ENCODE measurements at regions not wholly inside any gene's neighbourhood (a gene's known extent, or its start where the extent isn't known, plus 50 kb on each side); places are given as distances from the start of the nearest gene placed in this dataset.

DNA sequence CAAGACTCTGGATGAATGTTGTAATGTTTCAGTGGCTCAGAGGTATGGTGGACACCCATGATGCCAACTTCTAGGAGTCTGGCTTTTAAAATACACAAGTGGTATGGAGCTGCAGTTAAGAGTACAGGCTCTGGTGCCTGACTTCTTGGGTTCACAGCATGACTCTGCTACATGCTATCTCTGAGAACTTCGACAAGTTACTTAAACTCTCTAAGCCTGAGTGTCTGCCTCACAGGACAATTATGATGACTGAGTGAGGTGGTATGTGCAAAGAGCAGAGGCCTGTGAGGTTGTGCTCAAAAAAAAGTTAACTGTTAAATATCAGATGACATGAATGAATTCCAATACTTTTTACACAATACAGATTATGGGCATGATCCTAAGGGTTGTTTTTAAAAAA lies 90.9 kb upstream of the SRD5A3 start:
- H3K27ac ChIP-seq: no peak overlapping the region
- no peak overlapping the region for H3K4me3 ChIP-seq (replicated peaks in 1 of 3)
- H3K27me3 ChIP-seq: no peaks in the 10 kb centered on the region
- WGBS, 2 donors: 45 to 48% methylated on average over 1 of the region's 1 CpG
- DNase-seq: no peak
- TF ChIP-seq POLR2A (IDR thresholded peaks at IDR 0.05): no peak
- TF ChIP-seq, protein P1, sequence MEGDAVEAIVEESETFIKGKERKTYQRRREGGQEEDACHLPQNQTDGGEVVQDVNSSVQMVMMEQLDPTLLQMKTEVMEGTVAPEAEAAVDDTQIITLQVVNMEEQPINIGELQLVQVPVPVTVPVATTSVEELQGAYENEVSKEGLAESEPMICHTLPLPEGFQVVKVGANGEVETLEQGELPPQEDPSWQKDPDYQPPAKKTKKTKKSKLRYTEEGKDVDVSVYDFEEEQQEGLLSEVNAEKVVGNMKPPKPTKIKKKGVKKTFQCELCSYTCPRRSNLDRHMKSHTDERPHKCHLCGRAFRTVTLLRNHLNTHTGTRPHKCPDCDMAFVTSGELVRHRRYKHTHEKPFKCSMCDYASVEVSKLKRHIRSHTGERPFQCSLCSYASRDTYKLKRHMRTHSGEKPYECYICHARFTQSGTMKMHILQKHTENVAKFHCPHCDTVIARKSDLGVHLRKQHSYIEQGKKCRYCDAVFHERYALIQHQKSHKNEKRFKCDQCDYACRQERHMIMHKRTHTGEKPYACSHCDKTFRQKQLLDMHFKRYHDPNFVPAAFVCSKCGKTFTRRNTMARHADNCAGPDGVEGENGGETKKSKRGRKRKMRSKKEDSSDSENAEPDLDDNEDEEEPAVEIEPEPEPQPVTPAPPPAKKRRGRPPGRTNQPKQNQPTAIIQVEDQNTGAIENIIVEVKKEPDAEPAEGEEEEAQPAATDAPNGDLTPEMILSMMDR (IDR thresholded peaks at IDR 0.05): no peak
- intact Hi-C loops (cut with DNase I): no loop called here
- no peaks in the 10 kb centered on the region for H3K36me3 ChIP-seq
- no peaks in the 10 kb centered on the region for H3K9me3 ChIP-seq
- no peaks in the 10 kb centered on the region for H3K4me1 ChIP-seq

DNA sequence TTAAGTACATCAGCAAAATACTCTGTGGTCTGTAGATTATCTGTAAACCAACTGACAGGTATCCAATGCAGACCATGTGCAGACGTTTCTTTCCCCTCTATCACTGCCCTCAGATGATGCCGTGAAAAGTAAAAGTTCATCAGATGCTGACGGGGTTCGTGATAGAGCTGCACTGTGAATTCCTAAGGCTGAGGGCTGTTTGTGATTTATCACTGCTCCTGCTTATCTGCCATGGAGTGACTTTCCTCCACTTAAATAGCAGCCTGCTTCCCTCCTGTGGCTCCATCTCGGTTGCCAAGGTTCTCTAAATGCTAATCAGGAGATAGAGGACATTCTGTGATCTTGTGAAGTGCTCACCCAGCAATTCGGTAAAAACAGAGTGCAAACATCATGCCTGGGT lies 89.3 kb upstream of the SRD5A3 start:
- DNase-seq: no peak
- H3K27me3 ChIP-seq: no peaks in the 10 kb centered on the region
- H3K4me1 ChIP-seq: no peaks in the 10 kb centered on the region
- no peak overlapping the region for H3K4me3 ChIP-seq (replicated peaks in 1 of 3)
- intact Hi-C loops (cut with DNase I): no loop called here
- no peaks in the 10 kb centered on the region for H3K9me3 ChIP-seq
- WGBS, 2 donors: 38% methylated on average over 6 of the region's 6 CpGs
- TF ChIP-seq POLR2A (IDR thresholded peaks at IDR 0.05): no peak
- TF ChIP-seq, protein P1 (IDR thresholded peaks at IDR 0.05): no peak
- H3K27ac ChIP-seq: no peak overlapping the region
- no peaks in the 10 kb centered on the region for H3K36me3 ChIP-seq

DNA sequence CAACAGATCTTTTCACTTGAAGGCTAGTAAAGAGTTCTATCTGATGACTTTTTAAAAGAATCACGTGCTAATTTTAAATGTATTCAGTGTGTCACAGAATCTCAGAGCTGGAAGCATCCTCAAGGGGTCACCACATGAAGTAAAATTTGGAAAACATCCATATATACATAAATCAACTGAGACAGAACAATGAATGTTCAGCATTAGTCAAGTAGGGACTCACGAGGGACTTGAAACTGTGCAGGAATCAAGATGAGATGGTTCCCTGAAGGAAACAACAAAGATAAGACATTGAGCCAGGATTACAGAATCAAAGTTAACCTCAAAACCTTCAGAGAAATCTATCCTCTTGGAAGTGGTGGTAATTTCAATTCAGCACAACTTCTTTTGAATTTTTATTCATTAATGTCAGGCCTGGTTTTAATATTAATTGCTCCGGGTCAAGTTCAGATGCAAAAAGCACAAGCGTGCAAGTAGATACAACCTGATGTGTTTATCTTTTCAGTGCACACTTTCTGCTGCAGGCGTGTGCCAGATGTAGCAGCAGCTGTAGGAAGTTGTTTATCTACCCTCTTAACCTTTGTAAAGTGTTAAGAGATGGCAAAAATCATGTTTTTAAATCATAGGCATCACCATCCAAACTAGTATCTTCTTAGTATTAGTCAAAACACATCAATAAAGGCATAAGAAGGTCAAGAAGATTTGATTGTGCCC lies 87.7 kb upstream of the SRD5A3 start:
- Histone ChIP-seq H3K27ac (no peak overlapping the region), H3K4me3 (replicated peaks in 1 of 3) (no peak overlapping the region), H3K27me3 (no peaks in the 10 kb centered on the region), H3K9me3 (no peaks in the 10 kb centered on the region), H3K4me1 (no peaks in the 10 kb centered on the region), H3K36me3 (no peaks in the 10 kb centered on the region)
- WGBS, 2 donors: 60 to 74% methylated on average over 5 of the region's 5 CpGs
- DNase-seq: no peak
- intact Hi-C loops (cut with DNase I): no loop called here
- TF ChIP-seq, protein P1 (IDR thresholded peaks at IDR 0.05): no peak
- no peak for TF ChIP-seq POLR2A (IDR thresholded peaks at IDR 0.05)

DNA sequence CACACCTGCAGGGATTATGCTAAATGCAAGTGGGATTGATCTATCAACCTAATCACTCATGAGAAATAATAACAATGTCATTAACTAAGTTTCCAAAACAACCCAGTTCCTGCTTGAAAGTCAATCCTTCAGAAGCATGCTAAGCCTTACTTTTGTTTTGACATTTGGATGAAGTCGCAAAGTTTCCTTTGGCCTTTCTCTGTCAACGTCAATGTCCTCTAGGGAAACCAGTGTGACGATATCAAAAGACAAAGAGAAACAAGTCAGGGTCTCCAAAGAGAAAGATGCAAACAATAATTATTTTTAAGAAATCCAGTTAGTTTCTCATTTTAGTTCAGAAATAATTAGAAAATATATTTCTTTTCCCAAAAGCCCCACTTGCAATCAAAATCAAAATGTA lies 86.7 kb upstream of the SRD5A3 start:
- TF ChIP-seq, protein P1 (IDR thresholded peaks at IDR 0.05): no peak
- no peaks in the 10 kb centered on the region for H3K36me3 ChIP-seq
- no peak for DNase-seq
- H3K27ac ChIP-seq: no peak overlapping the region
- H3K27me3 ChIP-seq: no peaks in the 10 kb centered on the region
- intact Hi-C loops (cut with DNase I): no loop called here
- H3K9me3 ChIP-seq: no peaks in the 10 kb centered on the region
- H3K4me1 ChIP-seq: no peaks in the 10 kb centered on the region
- H3K4me3 ChIP-seq (replicated peaks in 1 of 3): no peak overlapping the region
- WGBS, 2 donors: 66 to 69% methylated on average over 3 of the region's 3 CpGs

DNA sequence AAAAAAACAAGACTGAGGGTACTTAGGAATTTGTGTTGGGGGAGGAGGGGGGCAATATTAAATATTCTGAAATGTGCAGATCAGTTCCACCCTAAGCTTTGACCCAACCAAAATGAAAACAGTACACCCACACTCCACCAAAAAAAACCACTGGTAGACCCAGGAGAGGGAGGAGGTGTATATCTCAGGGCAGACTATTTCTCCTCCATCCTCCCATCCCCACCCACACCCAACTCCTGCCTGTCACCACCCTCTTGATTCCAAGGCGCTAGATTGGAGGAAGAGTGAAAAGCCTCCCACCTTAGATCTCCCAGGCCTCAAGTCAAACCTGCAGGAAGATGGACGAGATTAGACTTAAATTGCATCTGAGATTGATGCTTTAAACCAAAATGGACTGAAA lies 76.6 kb upstream of the SRD5A3 start:
- TF ChIP-seq POLR2A (IDR thresholded peaks at IDR 0.05): no peak
- TF ChIP-seq, protein P1 (IDR thresholded peaks at IDR 0.05): no peak
- intact Hi-C loops (cut with DNase I): no loop called here
- Histone ChIP-seq H3K9me3 (no peaks in the 10 kb centered on the region), H3K36me3 (no peaks in the 10 kb centered on the region), H3K27ac (no peak overlapping the region), H3K4me1 (no peaks in the 10 kb centered on the region), H3K27me3 (no peaks in the 10 kb centered on the region), H3K4me3 (replicated peaks in 1 of 3) (no peak overlapping the region)
- no peak for DNase-seq
- 79 to 83% methylated on average over 2 of the region's 2 CpGs for WGBS, 2 donors
